MM.1S (cell line): ENCODE measurements at regions not wholly inside any gene's neighbourhood (a gene's known extent, or its start where the extent isn't known, plus 50 kb on each side); places are given as distances from the start of the nearest gene placed in this dataset.

ENCODE experiments used
- DNase-seq: peaks from one replicate; pipeline ENCODE4 v3.0.0-alpha.2; 2015
- H2AFZ ChIP-seq: fragments of 300-600 bp; sonication (generic); 2 replicates; pipeline ENCODE4 v1.6.0; 2016; ENCODE audit warnings: antibody characterized with exemption, low read length
- H3F3A ChIP-seq: fragments of 300-600 bp; sonication (generic); 2 replicates; pipeline ENCODE4 v1.6.1; 2016; ENCODE audit warnings: mild to moderate bottlenecking, antibody characterized with exemption, low read length, moderate library complexity, mixed read lengths; ENCODE audit not compliant: insufficient read depth
- H3K27ac ChIP-seq: fragments of 300-600 bp; sonication (generic); 2 replicates; pipeline ENCODE4 v1.5.1; 2016; ENCODE audit warnings: mild to moderate bottlenecking, low read length
- H3K27me3 ChIP-seq: fragments of 300-600 bp; sonication (generic); replicated peaks from 2 replicates; pipeline ENCODE4 v1.6.0; 2016; ENCODE audit warnings: low read length; ENCODE audit not compliant: insufficient read depth
- H3K36me3 ChIP-seq: fragments of 300-600 bp; sonication (generic); replicated peaks from 2 replicates; pipeline ENCODE4 v1.6.1; 2016; ENCODE audit warnings: mild to moderate bottlenecking, low read length, mixed read lengths; ENCODE audit not compliant: insufficient read depth
- H3K4me1 ChIP-seq: fragments of 300-600 bp; sonication (generic); 2 replicates; pipeline ENCODE4 v1.6.1; 2016; ENCODE audit warnings: low read length, mixed read lengths
- H3K4me2 ChIP-seq: fragments of 300-600 bp; sonication (generic); 2 replicates; pipeline ENCODE4 v1.6.0; 2016; ENCODE audit warnings: low read depth, low read length
- H3K4me3 ChIP-seq: fragments of 300-600 bp; sonication (generic); 2 replicates; pipeline ENCODE4 v1.5.1; 2016; ENCODE audit warnings: low read length, mixed read lengths
- H3K79me2 ChIP-seq: fragments of 300-600 bp; sonication (generic); 2 replicates; pipeline ENCODE4 v1.6.1; 2016; ENCODE audit warnings: mixed run types, low read length, mixed read lengths
- H3K9ac ChIP-seq: fragments of 300-600 bp; sonication (generic); 2 replicates; pipeline ENCODE4 v1.6.1; 2016; ENCODE audit warnings: low read length, mixed read lengths
- H3K9me2 ChIP-seq: fragments of 300-600 bp; sonication (generic); replicated peaks from 2 replicates; pipeline ENCODE4 v1.6.1; 2016; ENCODE audit warnings: mild to moderate bottlenecking, low read length, mixed read lengths; ENCODE audit not compliant: insufficient read depth
- H3K9me3 ChIP-seq: fragments of 300-600 bp; sonication (generic); replicated peaks from 2 replicates; pipeline ENCODE4 v1.6.1; 2016; ENCODE audit warnings: mild to moderate bottlenecking, low read length, mixed read lengths; ENCODE audit not compliant: insufficient read depth
- H4K20me1 ChIP-seq: fragments of 300-600 bp; sonication (generic); 2 replicates; pipeline ENCODE4 v1.6.1; 2016; ENCODE audit warnings: mild to moderate bottlenecking, low read length, moderate library complexity, mixed read lengths; ENCODE audit not compliant: insufficient read depth
- EZH2 ChIP-seq: fragments of 300-600 bp; sonication (generic); optimal IDR thresholded peaks from 2 replicates; pipeline ENCODE3; 2017; ENCODE audit warnings: low read depth, mild to moderate bottlenecking, antibody characterized with exemption, low read length, mixed read lengths
- EZH2phosphoT487 ChIP-seq: fragments of 300-600 bp; sonication (generic); IDR thresholded peaks from 2 replicates; pipeline ENCODE4 v1.6.1; 2018; ENCODE audit warnings: antibody characterized with exemption, low read length
- TF ChIP-seq, protein P1 (sequence below): fragments of 300-600 bp; sonication (generic); IDR thresholded peaks from 2 replicates; pipeline ENCODE4 v1.5.1; 2016; ENCODE audit warnings: antibody characterized with exemption, low read length, mixed read lengths

- Histone ChIP-seq H4K20me1 (no peaks in the 10 kb centered on the region), H2AFZ (no peak overlapping the region), H3K9me2 (no peaks in the 10 kb centered on the region), H3K4me2 (no peak overlapping the region), H3K79me2 (no peaks in the 10 kb centered on the region), H3K27ac (no peak overlapping the region), H3K4me3 (no peak overlapping the region), H3K36me3 (no peaks in the 10 kb centered on the region), H3K9me3 (no peaks in the 10 kb centered on the region), H3F3A (no peaks in the 10 kb centered on the region), H3K9ac (no peak overlapping the region), H3K27me3 (no peaks in the 10 kb centered on the region), H3K4me1 (no peaks in the 10 kb centered on the region)
- no peak for DNase-seq
- no peak for TF ChIP-seq EZH2phosphoT487
- TF ChIP-seq EZH2 = no peak
- TF ChIP-seq, protein P1, sequence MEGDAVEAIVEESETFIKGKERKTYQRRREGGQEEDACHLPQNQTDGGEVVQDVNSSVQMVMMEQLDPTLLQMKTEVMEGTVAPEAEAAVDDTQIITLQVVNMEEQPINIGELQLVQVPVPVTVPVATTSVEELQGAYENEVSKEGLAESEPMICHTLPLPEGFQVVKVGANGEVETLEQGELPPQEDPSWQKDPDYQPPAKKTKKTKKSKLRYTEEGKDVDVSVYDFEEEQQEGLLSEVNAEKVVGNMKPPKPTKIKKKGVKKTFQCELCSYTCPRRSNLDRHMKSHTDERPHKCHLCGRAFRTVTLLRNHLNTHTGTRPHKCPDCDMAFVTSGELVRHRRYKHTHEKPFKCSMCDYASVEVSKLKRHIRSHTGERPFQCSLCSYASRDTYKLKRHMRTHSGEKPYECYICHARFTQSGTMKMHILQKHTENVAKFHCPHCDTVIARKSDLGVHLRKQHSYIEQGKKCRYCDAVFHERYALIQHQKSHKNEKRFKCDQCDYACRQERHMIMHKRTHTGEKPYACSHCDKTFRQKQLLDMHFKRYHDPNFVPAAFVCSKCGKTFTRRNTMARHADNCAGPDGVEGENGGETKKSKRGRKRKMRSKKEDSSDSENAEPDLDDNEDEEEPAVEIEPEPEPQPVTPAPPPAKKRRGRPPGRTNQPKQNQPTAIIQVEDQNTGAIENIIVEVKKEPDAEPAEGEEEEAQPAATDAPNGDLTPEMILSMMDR = no peak
These were observed 314.3 kb downstream of the NUP35 start for GRCh38 chr2:183438541-183438940.

GRCh38 chr2:183455056-183455455 is 330.8 kb downstream of the NUP35 start:
- Histone ChIP-seq H3K4me3 (no peak overlapping the region), H3K79me2 (no peaks in the 10 kb centered on the region), H3F3A (no peaks in the 10 kb centered on the region), H3K4me1 (no peaks in the 10 kb centered on the region), H2AFZ (no peak overlapping the region), H3K9me2 (no peaks in the 10 kb centered on the region), H3K27me3 (no peaks in the 10 kb centered on the region), H3K4me2 (no peak overlapping the region), H3K9me3 (no peaks in the 10 kb centered on the region), H3K27ac (no peak overlapping the region), H3K36me3 (no peaks in the 10 kb centered on the region), H3K9ac (no peak overlapping the region), H4K20me1 (no peaks in the 10 kb centered on the region)
- no peak for TF ChIP-seq EZH2
- TF ChIP-seq, protein P1 = no peak
- no peak for TF ChIP-seq EZH2phosphoT487
- no peak for DNase-seq

DNA sequence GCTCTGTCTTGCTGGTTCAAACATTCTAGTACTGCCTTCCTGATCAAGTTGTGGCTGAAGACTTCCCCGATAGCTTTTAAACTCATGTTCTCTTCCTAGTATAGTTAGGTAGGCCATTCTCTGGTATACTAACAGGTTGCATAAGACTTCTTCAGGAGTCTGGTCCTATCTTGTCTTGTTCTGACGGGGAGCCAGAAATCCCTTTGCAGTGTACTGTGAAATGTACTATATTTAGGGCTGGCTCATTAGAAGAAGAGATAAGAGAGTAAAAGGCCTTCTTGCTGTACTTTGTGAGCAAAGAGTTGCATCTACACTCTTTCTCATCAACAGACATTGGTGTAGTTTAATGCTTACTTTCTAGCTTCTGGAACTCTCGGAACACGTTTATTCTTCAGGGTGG is 331.9 kb downstream of the NUP35 start:
- Histone ChIP-seq H3K9me3 (no peaks in the 10 kb centered on the region), H3K9ac (no peak overlapping the region), H3K27ac (no peak overlapping the region), H3K36me3 (no peaks in the 10 kb centered on the region), H3K4me1 (no peaks in the 10 kb centered on the region), H3K27me3 (no peaks in the 10 kb centered on the region), H3F3A (no peaks in the 10 kb centered on the region), H3K79me2 (no peaks in the 10 kb centered on the region), H4K20me1 (no peaks in the 10 kb centered on the region), H2AFZ (no peak overlapping the region), H3K9me2 (no peaks in the 10 kb centered on the region), H3K4me3 (no peak overlapping the region), H3K4me2 (no peak overlapping the region)
- no peak for DNase-seq
- TF ChIP-seq EZH2 = no peak
- TF ChIP-seq EZH2phosphoT487 = no peak
- TF ChIP-seq, protein P1 = no peak

DNA sequence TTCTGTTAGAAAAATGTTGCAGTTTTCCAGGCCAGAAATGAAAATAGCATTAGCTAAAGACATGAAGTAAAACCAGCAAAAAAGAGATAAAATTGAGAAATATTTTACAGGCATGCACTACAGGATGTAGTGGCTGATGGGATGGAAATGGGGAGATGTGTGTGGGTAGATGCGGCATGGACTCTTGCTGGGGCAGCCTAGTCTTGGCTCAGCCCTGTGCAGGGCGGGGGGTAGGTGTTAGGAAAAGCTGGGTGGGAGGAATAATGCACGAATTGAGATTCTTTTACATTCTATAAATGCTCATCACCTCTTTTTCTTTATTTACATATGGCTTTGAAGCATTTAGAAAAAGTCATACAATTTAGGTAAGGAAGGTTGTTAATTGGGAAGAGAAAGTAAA is 334.2 kb downstream of the NUP35 start:
- H3K36me3 ChIP-seq = no peaks in the 10 kb centered on the region
- H3K27ac ChIP-seq = no peak overlapping the region
- TF ChIP-seq EZH2 (no peak), EZH2phosphoT487 (no peak)
- TF ChIP-seq, protein P1 = no peak
- no peaks in the 10 kb centered on the region for H3K4me1 ChIP-seq
- H2AFZ ChIP-seq = no peak overlapping the region
- no peaks in the 10 kb centered on the region for H3K9me3 ChIP-seq
- no peak overlapping the region for H3K4me3 ChIP-seq
- H3K79me2 ChIP-seq = no peaks in the 10 kb centered on the region
- no peak overlapping the region for H3K9ac ChIP-seq
- no peaks in the 10 kb centered on the region for H3K9me2 ChIP-seq
- no peaks in the 10 kb centered on the region for H3K27me3 ChIP-seq
- H4K20me1 ChIP-seq = no peaks in the 10 kb centered on the region
- no peak overlapping the region for H3K4me2 ChIP-seq
- no peaks in the 10 kb centered on the region for H3F3A ChIP-seq
- DNase-seq = no peak
